ENCODE measurements at regions not wholly inside any gene's neighbourhood (a gene's known extent, or its start where the extent isn't known, plus 50 kb on each side); places are given as distances from the start of the nearest gene placed in this dataset.
A peak's percentile ranks its signal among the peaks of the same experiment; 100 is the strongest.

DNA sequence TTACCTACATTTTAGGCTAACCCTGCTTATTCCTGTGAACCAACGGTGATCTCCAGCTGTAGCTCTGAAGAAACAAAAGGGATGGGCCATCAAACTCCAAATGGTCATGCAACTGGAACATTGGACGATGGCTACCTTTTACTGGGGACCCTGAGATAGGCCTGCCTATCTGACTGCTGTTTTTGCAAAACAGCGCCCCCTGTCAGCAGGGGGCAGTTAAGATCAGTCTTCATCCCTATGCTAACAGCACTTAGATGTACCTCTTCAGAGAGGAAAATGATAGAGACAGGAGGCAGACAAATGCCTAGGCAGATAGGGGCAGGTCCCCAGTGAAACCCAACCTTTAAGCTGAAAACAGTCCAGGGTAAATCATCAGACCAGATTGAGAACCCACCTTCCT, 1085.4 kb upstream of the SORCS1 start:
- BruUV-seq (replicated peaks) = no TSS peak
- CTCF ChIA-PET (ENCODE audit: unreplicated experiment) = no interaction called here
- H3K9me3 ChIP-seq (ENCODE audit: low read length) = no peaks in the 10 kb centered on the region

DNA sequence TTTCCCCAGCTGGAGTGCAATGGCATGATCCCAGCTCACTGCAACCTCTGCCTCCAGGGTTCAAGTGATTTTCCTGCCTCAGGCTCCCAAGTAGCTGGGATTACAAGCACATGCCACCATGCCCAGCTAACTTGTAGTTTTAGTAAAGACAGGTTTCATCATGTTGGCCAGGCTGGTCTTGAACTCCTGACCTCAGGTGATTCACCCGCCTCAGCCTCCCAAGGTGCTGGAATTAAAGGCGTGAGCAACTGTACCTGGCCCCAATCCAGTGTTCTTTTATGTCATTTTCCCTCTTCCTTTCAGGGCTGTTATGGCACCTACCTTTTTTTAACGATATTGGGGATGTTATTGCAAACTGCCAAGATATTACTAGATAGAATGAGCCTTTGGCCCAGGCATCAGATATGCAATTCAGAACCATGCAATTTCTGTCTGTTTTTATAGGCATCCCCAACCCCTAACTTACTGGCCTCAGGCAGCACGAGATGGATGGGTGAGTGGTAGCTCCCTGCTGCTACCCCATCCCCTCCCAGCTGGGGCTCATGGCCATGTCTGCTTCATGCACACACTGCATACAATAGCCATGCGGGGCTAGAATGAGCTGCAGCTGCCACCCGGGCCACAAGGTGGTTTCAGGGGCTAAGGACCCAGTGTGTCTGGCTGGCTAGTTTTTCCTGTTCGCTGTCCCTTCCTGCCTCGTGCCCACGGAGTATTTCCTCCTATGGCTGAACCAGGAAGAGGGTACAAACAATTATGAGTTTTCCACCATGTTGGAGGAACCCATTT, 1080.1 kb upstream of the SORCS1 start:
- Histone ChIP-seq H3K9me3 (ENCODE audit: low read length) (no peaks in the 10 kb centered on the region), H2AFZ (ENCODE audit: low read length) (no peak overlapping the region), H3K36me3 (ENCODE audit: insufficient read depth, low read length) (no peaks in the 10 kb centered on the region), H3K4me3 (ENCODE audit: low read depth, low read length, poor library complexity, severe bottlenecking) (no peak overlapping the region), H3K9me2 (ENCODE audit: insufficient read depth, low read length) (no peaks in the 10 kb centered on the region), H3K27ac (ENCODE audit: low read depth, low read length, poor library complexity, severe bottlenecking) (no peak overlapping the region), H3K4me2 (ENCODE audit: low read length) (no peak overlapping the region), H3K4me1 (ENCODE audit: insufficient read depth, low read length, poor library complexity, severe bottlenecking) (no peaks in the 10 kb centered on the region), H3K79me2 (ENCODE audit: insufficient read depth, low read depth, low read length) (no peaks in the 10 kb centered on the region), H4K20me1 (ENCODE audit: insufficient read depth, low read length) (no peaks in the 10 kb centered on the region)
- POLR2A ChIA-PET = no interaction called here
- TF ChIP-seq CTCF (conservative IDR thresholded peaks at IDR 0.05; ENCODE audit: low read length) (no peak), EZH2phosphoT487 (IDR thresholded peaks at IDR 0.05; ENCODE audit: borderline replicate concordance, low read depth, low read length) (no peak)
- CTCF ChIA-PET (ENCODE audit: unreplicated experiment) = no interaction called here
- intact Hi-C loops (cut with micrococcal nuclease; ENCODE audit: unreplicated experiment) = no loop called here
- no peak for DNase-seq (ENCODE audit: low spot score)
- BruUV-seq (replicated peaks) = no TSS peak

More for the DNA sequence above, 1085.4 kb upstream of the SORCS1 start:
- POLR2A ChIA-PET = no interaction called here
- no peaks in the 10 kb centered on the region for H3K79me2 ChIP-seq (ENCODE audit: insufficient read depth, low read depth, low read length)
- H2AFZ ChIP-seq (ENCODE audit: low read length) = no peak overlapping the region
- H3K4me1 ChIP-seq (ENCODE audit: insufficient read depth, low read length, poor library complexity, severe bottlenecking) = no peaks in the 10 kb centered on the region
- no peak overlapping the region for H3K4me3 ChIP-seq (ENCODE audit: low read depth, low read length, poor library complexity, severe bottlenecking)
- H3K9me2 ChIP-seq (ENCODE audit: insufficient read depth, low read length) = no peaks in the 10 kb centered on the region
- no peak for TF ChIP-seq EZH2phosphoT487 (IDR thresholded peaks at IDR 0.05; ENCODE audit: borderline replicate concordance, low read depth, low read length)
- peak; percentile 68 for TF ChIP-seq CTCF (conservative IDR thresholded peaks at IDR 0.05; ENCODE audit: low read length)
- H3K4me2 ChIP-seq (ENCODE audit: low read length) = no peak overlapping the region
- no peaks in the 10 kb centered on the region for H4K20me1 ChIP-seq (ENCODE audit: insufficient read depth, low read length)
- no peaks in the 10 kb centered on the region for H3K36me3 ChIP-seq (ENCODE audit: insufficient read depth, low read length)
- DNase-seq (ENCODE audit: low spot score) = peak; percentile 8
- H3K27ac ChIP-seq (ENCODE audit: low read depth, low read length, poor library complexity, severe bottlenecking) = no peak overlapping the region
- intact Hi-C loops (cut with micrococcal nuclease; ENCODE audit: unreplicated experiment) = no loop called here

- no peak overlapping the region for H3K4me2 ChIP-seq (ENCODE audit: low read length)
- no peak overlapping the region for H2AFZ ChIP-seq (ENCODE audit: low read length)
- no peaks in the 10 kb centered on the region for H3K9me3 ChIP-seq (ENCODE audit: low read length)
- no peaks in the 10 kb centered on the region for H3K4me1 ChIP-seq (ENCODE audit: insufficient read depth, low read length, poor library complexity, severe bottlenecking)
- H3K4me3 ChIP-seq (ENCODE audit: low read depth, low read length, poor library complexity, severe bottlenecking) = no peak overlapping the region
- H3K36me3 ChIP-seq (ENCODE audit: insufficient read depth, low read length) = no peaks in the 10 kb centered on the region
- intact Hi-C loops (cut with micrococcal nuclease; ENCODE audit: unreplicated experiment) = no loop called here
- ChIA-PET CTCF (ENCODE audit: unreplicated experiment) (no interaction called here), POLR2A (interaction anchor here (0.6 kb wide), 1 partner anchor 638 kb away, joined by 3 read pairs; no protein-coding TSS in a partner anchor)
- BruUV-seq (replicated peaks) = no TSS peak
- no peaks in the 10 kb centered on the region for H3K9me2 ChIP-seq (ENCODE audit: insufficient read depth, low read length)
- H3K27ac ChIP-seq (ENCODE audit: low read depth, low read length, poor library complexity, severe bottlenecking) = no peak overlapping the region
- no peak for DNase-seq (ENCODE audit: low spot score)
- H3K79me2 ChIP-seq (ENCODE audit: insufficient read depth, low read depth, low read length) = no peaks in the 10 kb centered on the region
- H4K20me1 ChIP-seq (ENCODE audit: insufficient read depth, low read length) = no peaks in the 10 kb centered on the region
- TF ChIP-seq CTCF (conservative IDR thresholded peaks at IDR 0.05; ENCODE audit: low read length) (no peak), EZH2phosphoT487 (IDR thresholded peaks at IDR 0.05; ENCODE audit: borderline replicate concordance, low read depth, low read length) (no peak)
Observed at GRCh38 chr10:108241166-108241565, 1076.7 kb upstream of the SORCS1 start.

Measured in OCI-LY7 (cell line).